ENCODE measurements at regions not wholly inside any gene's neighbourhood (a gene's known extent, or its start where the extent isn't known, plus 50 kb on each side); places are given as distances from the start of the nearest gene placed in this dataset.

GRCh38 chr15:91765660-91766059 lies 87.8 kb upstream of the SLCO3A1 start:
- Histone ChIP-seq H3K4me3 (no peak overlapping the region), H3K27ac (no peak overlapping the region), H3K4me1 (no peaks in the 10 kb centered on the region), H3K36me3 (no peaks in the 10 kb centered on the region), H3K27me3 (no peaks in the 10 kb centered on the region), H3K9me3 (no peaks in the 10 kb centered on the region)
- WGBS, 2 donors, result 96 to 98% methylated on average over 3 of the region's 3 CpGs
- TF ChIP-seq, protein P1, sequence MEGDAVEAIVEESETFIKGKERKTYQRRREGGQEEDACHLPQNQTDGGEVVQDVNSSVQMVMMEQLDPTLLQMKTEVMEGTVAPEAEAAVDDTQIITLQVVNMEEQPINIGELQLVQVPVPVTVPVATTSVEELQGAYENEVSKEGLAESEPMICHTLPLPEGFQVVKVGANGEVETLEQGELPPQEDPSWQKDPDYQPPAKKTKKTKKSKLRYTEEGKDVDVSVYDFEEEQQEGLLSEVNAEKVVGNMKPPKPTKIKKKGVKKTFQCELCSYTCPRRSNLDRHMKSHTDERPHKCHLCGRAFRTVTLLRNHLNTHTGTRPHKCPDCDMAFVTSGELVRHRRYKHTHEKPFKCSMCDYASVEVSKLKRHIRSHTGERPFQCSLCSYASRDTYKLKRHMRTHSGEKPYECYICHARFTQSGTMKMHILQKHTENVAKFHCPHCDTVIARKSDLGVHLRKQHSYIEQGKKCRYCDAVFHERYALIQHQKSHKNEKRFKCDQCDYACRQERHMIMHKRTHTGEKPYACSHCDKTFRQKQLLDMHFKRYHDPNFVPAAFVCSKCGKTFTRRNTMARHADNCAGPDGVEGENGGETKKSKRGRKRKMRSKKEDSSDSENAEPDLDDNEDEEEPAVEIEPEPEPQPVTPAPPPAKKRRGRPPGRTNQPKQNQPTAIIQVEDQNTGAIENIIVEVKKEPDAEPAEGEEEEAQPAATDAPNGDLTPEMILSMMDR (IDR thresholded peaks at IDR 0.05), result no peak
- TF ChIP-seq EP300 (IDR thresholded peaks at IDR 0.05), result no peak
- no peak for TF ChIP-seq POLR2A (IDR thresholded peaks at IDR 0.05)
- no peak for DNase-seq (ENCODE audit: low spot score in 2 of 2)

DNA sequence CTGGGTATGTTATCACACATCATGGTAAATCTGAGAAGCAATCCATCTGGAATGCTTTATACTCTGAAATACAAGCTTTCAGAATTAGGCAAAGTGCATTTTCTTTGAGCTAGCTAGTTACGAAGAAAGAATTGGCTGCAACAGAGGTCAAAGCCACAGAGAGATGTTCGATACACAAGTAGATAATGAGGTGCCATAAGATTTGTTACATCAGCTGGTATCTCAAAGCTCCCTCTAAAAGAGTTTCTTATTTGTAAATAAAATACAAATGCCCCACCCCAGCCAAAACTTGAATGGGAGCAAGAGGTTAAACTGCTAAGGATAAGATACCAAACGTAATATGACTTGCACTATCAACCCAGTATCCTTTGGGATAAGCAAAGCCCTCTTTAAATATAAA lies 84.0 kb upstream of the SLCO3A1 start:
- Histone ChIP-seq H3K4me3 (no peak overlapping the region), H3K27me3 (no peaks in the 10 kb centered on the region), H3K4me1 (no peaks in the 10 kb centered on the region), H3K36me3 (no peaks in the 10 kb centered on the region), H3K27ac (no peak overlapping the region), H3K9me3 (no peaks in the 10 kb centered on the region)
- TF ChIP-seq, protein P1 (IDR thresholded peaks at IDR 0.05), result no peak
- TF ChIP-seq EP300 (IDR thresholded peaks at IDR 0.05) (no peak), POLR2A (IDR thresholded peaks at IDR 0.05) (no peak)
- no peak for DNase-seq (ENCODE audit: low spot score in 2 of 2)
- WGBS, 2 donors, result 54 to 57% methylated on average over 3 of the region's 3 CpGs

DNA sequence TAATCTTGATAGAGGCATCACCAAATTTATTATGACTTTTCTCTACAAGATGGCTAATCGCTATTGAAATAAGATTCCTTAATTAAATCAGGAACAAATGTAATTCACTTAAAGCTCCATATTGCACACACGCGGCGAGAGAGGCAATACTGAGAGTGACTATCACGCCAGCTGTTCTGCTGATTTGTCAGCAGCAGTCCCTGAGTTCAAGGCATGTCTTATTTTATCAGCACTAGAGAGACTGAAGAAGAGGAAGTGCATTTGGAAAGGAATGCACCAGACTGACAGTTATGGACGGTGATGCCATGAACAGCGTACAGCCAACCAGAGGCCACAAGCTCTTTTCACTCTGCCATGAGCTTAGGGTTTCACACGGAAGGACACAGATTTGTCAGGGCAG lies 83.6 kb upstream of the SLCO3A1 start:
- TF ChIP-seq EP300 (IDR thresholded peaks at IDR 0.05) (no peak), POLR2A (IDR thresholded peaks at IDR 0.05) (no peak)
- TF ChIP-seq, protein P1 (IDR thresholded peaks at IDR 0.05), result no peak

DNA sequence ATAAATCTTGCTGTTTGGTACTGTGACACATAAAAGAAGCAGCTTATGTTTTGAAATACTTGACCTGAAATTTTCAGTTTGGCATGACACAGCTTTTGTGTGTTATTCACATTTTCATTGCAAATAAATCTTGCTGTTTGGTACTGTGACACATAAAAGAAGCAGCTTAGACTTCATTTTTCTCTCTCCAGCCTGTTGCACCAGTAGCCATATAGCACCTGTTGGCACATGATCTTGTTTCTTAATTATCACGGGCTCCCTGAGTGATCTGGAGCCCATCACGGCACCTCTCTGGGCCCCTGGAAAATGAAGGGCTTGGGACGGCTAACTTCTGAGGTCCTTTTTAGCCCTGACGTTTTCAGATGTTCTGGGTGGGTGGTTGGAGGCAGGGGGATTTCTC lies 77.4 kb upstream of the SLCO3A1 start:
- H3K4me1 ChIP-seq, result no peaks in the 10 kb centered on the region
- no peak for TF ChIP-seq EP300 (IDR thresholded peaks at IDR 0.05)
- TF ChIP-seq POLR2A (IDR thresholded peaks at IDR 0.05), result no peak
- TF ChIP-seq, protein P1 (IDR thresholded peaks at IDR 0.05), result no peak
- H3K27ac ChIP-seq, result no peak overlapping the region
- 64 to 67% methylated on average over 4 of the region's 4 CpGs for WGBS, 2 donors
- no peaks in the 10 kb centered on the region for H3K36me3 ChIP-seq
- H3K27me3 ChIP-seq, result no peaks in the 10 kb centered on the region
- H3K4me3 ChIP-seq, result no peak overlapping the region
- no peak for DNase-seq (ENCODE audit: low spot score in 2 of 2)
- no peaks in the 10 kb centered on the region for H3K9me3 ChIP-seq

More for the DNA sequence above, 83.6 kb upstream of the SLCO3A1 start:
- Histone ChIP-seq H3K9me3 (no peaks in the 10 kb centered on the region), H3K36me3 (no peaks in the 10 kb centered on the region), H3K4me1 (no peaks in the 10 kb centered on the region), H3K4me3 (no peak overlapping the region), H3K27me3 (no peaks in the 10 kb centered on the region), H3K27ac (no peak overlapping the region)
- DNase-seq (ENCODE audit: low spot score in 2 of 2), result no peak
- WGBS, 2 donors, result 77 to 80% methylated on average over 8 of the region's 8 CpGs

DNA sequence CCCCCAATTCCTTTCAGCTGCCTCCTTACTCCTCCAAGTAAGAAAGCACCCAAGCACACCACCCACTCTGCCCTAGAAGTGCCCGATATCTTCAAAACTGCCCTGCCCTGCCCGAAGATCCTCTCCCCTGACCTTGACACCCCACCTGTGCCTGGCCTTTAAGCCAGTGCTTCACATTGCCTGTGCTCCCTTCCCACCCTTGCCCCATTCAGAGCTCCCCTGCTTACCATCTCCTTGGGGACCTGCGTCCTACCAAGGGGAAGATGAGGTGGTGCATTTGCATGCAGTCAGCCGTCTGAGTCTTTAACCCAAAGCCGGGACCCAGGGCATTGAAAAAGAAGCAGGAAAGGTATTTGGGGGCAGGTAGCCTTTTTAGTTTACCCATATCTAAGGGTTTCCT lies 73.5 kb upstream of the SLCO3A1 start:
- Histone ChIP-seq H3K9me3 (no peaks in the 10 kb centered on the region), H3K4me1 (no peaks in the 10 kb centered on the region), H3K27me3 (no peaks in the 10 kb centered on the region), H3K4me3 (no peak overlapping the region), H3K27ac (no peak overlapping the region), H3K36me3 (no peaks in the 10 kb centered on the region)
- DNase-seq (ENCODE audit: low spot score in 2 of 2), result no peak
- TF ChIP-seq EP300 (IDR thresholded peaks at IDR 0.05) (no peak), POLR2A (IDR thresholded peaks at IDR 0.05) (no peak)
- TF ChIP-seq, protein P1 (IDR thresholded peaks at IDR 0.05), result no peak
- WGBS, 2 donors, result 81 to 83% methylated on average over 5 of the region's 5 CpGs
